ENCODE measurements at regions not wholly inside any gene's neighbourhood (a gene's known extent, or its start where the extent isn't known, plus 50 kb on each side); places are given as distances from the start of the nearest gene placed in this dataset.

GRCh38 chr7:145959981-145960380 lies 156.6 kb upstream of the CNTNAP2 start:
- H3K4me2 ChIP-seq (ENCODE audit: control insufficient read depth, insufficient read depth) = no peak overlapping the region
- no TSS peak for BruUV-seq (replicated peaks)
- no peak overlapping the region for H3K9ac ChIP-seq (ENCODE audit: control insufficient read depth, insufficient read depth, low read length)
- H3K27me3 ChIP-seq (replicated peaks in 1 of 2; ENCODE audit: control insufficient read depth in 2 of 2, insufficient read depth in 2 of 2, low read length in 1 of 2) = no peaks in the 10 kb centered on the region
- no peaks in the 10 kb centered on the region for H3K4me1 ChIP-seq (ENCODE audit: control insufficient read depth, insufficient read depth, low read length)
- ChIA-PET RAD21 (ENCODE audit: unreplicated experiment) (no interaction called here), POLR2A (no interaction called here), SMC1A (ENCODE audit: uncharacterized antibody, unreplicated experiment) (no interaction called here), CTCF (interaction anchor here (1.5 kb wide), 1 partner anchor 23 kb away, joined by 3 read pairs; no protein-coding TSS in a partner anchor)
- H3K9me3 ChIP-seq (replicated peaks; ENCODE audit: control insufficient read depth, insufficient read depth, low read length) = no peaks in the 10 kb centered on the region
- H4K20me1 ChIP-seq (ENCODE audit: control insufficient read depth, insufficient read depth) = no peaks in the 10 kb centered on the region
- 38% methylated on average over 4 of the region's 4 CpGs for WGBS (ENCODE audit: insufficient coverage, insufficient replicate concordance, low lambda C conversion rate, missing lambda C conversion rate)
- no peak overlapping the region for H2AFZ ChIP-seq (ENCODE audit: control insufficient read depth, low read depth, low read length)
- no peaks in the 10 kb centered on the region for H3K36me3 ChIP-seq (ENCODE audit: control insufficient read depth in 2 of 2, insufficient read depth in 2 of 2, low read length in 1 of 2)
- FAIRE-seq = no peak
- no peaks in the 10 kb centered on the region for H3K79me2 ChIP-seq (ENCODE audit: control insufficient read depth, insufficient read depth, low read length)
- intact Hi-C loops (cut with micrococcal nuclease; ENCODE audit: unreplicated experiment) (no loop called here), in situ Hi-C loops (cut with MboI) (no loop called here)
- TF ChIP-seq NFYA (IDR thresholded peaks at IDR 0.05; ENCODE audit: borderline replicate concordance, low read depth, low read length) (no peak), PRDM15 (CRISPR knock-in tag; IDR thresholded peaks at IDR 0.05) (no peak), NFYB (IDR thresholded peaks at IDR 0.05; ENCODE audit: insufficient read depth, low read depth, low read length) (no peak), POLR2AphosphoS5 (IDR thresholded peaks at IDR 0.05; ENCODE audit: low read length) (no peak), SMAD1 (IDR thresholded peaks at IDR 0.05; ENCODE audit: low read depth, partially characterized antibody) (no peak), MYB (IDR thresholded peaks at IDR 0.05; ENCODE audit: borderline replicate concordance, low read depth, low read length) (no peak), SUPT20H (IDR thresholded peaks at IDR 0.05; ENCODE audit: borderline replicate concordance, control insufficient read depth, low read depth, low read length) (no peak), ZZZ3 (IDR thresholded peaks at IDR 0.05; ENCODE audit: control insufficient read depth, insufficient read length, low read depth) (no peak), LARP7 (IDR thresholded peaks at IDR 0.05) (no peak), FOXM1 (IDR thresholded peaks at IDR 0.05; ENCODE audit: low read depth, low read length) (no peak), MXI1 (IDR thresholded peaks at IDR 0.05; ENCODE audit: low read depth, low read length) (no peak), CEBPB (IDR thresholded peaks at IDR 0.05; ENCODE audit: borderline replicate concordance in 1 of 2, low read depth in 2 of 2, low read length in 2 of 2) (no peak), PML (IDR thresholded peaks at IDR 0.05; ENCODE audit: low read length) (no peak), CREB1 (IDR thresholded peaks at IDR 0.05; ENCODE audit: low read depth) (no peak)
- TF ChIP-seq, protein P1, sequence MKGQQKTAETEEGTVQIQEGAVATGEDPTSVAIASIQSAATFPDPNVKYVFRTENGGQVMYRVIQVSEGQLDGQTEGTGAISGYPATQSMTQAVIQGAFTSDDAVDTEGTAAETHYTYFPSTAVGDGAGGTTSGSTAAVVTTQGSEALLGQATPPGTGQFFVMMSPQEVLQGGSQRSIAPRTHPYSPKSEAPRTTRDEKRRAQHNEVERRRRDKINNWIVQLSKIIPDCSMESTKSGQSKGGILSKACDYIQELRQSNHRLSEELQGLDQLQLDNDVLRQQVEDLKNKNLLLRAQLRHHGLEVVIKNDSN (IDR thresholded peaks at IDR 0.05; ENCODE audit: borderline replicate concordance, extremely low read length, insufficient read depth, low read depth, low read length) = no peak
- DNase-seq (ENCODE audit: low read depth, low spot score) = no peak
- H3K27ac ChIP-seq (ENCODE audit: control insufficient read depth, insufficient read depth) = no peak overlapping the region
- no peak for ATAC-seq
- no peak overlapping the region for H3K4me3 ChIP-seq
